GM18951 (cell line): ENCODE measurements at regions not wholly inside any gene's neighbourhood (a gene's known extent, or its start where the extent isn't known, plus 50 kb on each side); places are given as distances from the start of the nearest gene placed in this dataset.

ENCODE experiments used
- POLR2A ChIP-seq: IDR thresholded peaks from 4 replicates; pipeline ENCODE4 v1.6.1; 2011; ENCODE audit warnings: mild to moderate bottlenecking; ENCODE audit not compliant: insufficient read length, insufficient read depth; ENCODE audit errors: extremely low read depth
- in situ Hi-C: fragments of 300-500 bp; cut with MboI; formaldehyde crosslinking; loops from one replicate; pipeline ENCODE4 v1.12.0; 2022; ENCODE audit warnings: low sequenced_read_pairs, mixed read lengths, inconsistent platforms; ENCODE audit not compliant: unreplicated experiment

DNA sequence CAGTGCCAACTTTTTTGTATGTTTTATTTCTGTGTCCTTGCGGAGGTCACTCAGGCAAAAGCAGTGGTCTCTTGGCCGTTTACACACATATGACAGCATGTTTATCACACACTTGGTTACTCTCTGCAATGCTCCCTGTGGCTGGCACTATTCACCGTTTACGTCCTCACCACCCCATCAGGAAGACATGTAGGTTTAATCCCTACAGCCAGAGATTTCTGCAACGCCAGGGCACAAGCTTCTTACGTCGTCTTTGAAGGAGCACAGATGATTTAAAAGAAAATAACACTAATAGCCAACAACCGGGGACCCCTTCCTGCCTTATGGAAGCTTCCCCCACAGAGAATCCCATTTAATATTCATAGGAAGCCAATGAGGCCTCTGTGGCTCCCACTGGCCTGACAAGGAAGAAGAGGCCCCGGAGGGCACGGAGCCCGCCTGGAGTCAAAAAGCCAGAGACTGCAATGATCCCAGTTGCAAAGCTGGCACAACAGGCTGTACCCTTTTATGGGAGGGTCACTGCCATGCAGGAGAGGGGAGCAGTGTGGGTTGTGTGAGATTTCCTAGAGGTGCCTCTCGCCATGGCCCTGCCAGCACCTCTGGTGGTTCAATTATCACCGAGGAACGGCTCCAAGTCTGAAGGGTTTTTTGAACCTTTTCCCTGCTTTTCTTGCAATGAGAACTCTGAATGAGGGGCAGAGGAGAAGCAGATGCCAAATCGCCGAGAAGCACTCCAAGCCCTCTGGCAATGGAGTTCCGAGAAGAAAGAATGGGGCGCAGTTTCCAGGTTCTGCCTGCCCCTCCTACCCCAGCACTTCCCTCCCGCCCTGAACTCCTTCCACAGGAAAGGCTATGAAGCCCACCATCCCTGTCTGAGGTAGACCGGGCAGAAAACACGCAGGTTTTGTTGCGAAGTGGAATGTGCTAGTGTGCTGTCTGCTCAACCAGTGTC is 96.2 kb downstream of the THBS2 start:
- TF ChIP-seq POLR2A = no peak
- in situ Hi-C loops = no loop called here

- in situ Hi-C loops = no loop called here
- no peak for TF ChIP-seq POLR2A
These were observed 96.9 kb downstream of the THBS2 start for GRCh38 chr6:169156793-169157147.

- in situ Hi-C loops = no loop called here
- TF ChIP-seq POLR2A = no peak
These were observed 97.4 kb downstream of the THBS2 start for GRCh38 chr6:169156108-169156792.

GRCh38 chr6:169155481-169155880 is 98.2 kb downstream of the THBS2 start:
- TF ChIP-seq POLR2A = no peak

GRCh38 chr6:169153401-169153800 is 100.2 kb downstream of the THBS2 start:
- no peak for TF ChIP-seq POLR2A
- in situ Hi-C loops = no loop called here

More at GRCh38 chr6:169155481-169155880, 98.2 kb downstream of the THBS2 start:
- in situ Hi-C loops = no loop called here

GRCh38 chr6:169146521-169146920 is 107.1 kb downstream of the THBS2 start:
- in situ Hi-C loops = no loop called here
- TF ChIP-seq POLR2A = no peak

DNA sequence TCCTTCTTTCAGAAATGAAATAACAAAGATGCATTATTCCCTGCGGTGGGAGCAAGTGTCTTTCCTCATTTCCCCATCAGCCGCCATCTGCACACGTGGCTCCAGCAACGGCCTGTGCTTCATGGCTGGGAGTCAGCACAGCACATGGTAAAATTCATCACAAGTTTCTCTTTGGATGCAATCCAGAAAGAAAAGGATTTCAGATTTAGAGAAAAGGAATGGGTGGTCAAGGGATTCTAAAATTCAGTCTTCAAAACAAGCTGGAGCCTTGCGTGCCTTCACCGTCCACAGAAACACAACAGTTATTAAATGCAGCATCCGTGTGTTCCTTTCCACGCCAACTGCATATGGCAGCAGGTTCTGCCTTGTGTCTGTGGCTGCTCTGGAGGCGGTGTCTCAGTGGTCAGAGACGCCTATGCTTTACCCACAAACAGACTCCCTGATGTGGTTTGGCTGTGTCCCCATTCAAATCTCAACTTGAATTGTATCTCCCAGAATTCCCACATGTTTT is 107.6 kb downstream of the THBS2 start:
- in situ Hi-C loops = no loop called here
- TF ChIP-seq POLR2A = no peak

- no peak for TF ChIP-seq POLR2A
- in situ Hi-C loops = no loop called here
These were observed 108.2 kb downstream of the THBS2 start for GRCh38 chr6:169145496-169145895.

- no peak for TF ChIP-seq POLR2A
- in situ Hi-C loops = no loop called here
These were observed 109.3 kb downstream of the THBS2 start for GRCh38 chr6:169144356-169144755.

DNA sequence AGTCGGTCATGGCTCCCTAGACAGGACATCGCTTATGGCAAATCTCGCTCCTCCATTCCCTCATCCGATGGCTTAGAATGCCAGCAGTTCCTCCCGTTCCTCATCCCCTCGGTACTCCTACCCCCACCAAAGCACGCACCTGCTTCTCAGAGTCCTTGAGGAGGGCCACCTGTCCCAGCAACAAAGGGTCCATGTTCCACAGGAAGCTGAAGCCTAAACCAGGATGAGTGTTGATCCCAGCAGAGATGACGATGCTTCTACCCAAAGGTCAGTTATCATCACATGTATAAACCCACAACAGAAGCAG is 111.2 kb downstream of the THBS2 start:
- TF ChIP-seq POLR2A = no peak
- in situ Hi-C loops = no loop called here

- TF ChIP-seq POLR2A = no peak
- in situ Hi-C loops = no loop called here
These were observed 111.7 kb downstream of the THBS2 start for GRCh38 chr6:169141671-169142537.

DNA sequence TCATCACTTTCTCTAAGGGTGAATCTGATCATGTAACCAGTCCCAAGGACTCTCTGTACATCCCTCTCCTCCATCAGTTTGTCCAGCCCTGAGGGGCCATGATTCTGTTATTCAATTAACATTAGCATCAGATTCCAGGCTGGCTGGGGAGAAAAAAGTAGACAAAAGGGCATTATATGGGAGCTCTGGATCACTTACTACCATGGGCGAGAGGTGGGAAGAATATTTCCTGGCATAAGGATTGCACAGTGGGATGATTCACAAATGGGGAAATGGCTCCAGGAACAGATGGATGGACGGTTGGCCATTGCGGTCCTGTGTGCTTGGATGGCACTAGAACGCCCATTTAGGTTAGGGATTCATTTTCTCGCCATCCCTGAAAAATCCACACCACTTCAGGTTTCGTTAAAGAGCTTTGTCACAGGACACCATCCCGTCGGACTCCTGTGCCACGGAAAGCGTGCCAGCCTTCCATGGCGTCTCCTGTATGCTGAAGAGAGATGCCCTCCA is 112.6 kb downstream of the THBS2 start:
- no peak for TF ChIP-seq POLR2A
- in situ Hi-C loops = no loop called here

DNA sequence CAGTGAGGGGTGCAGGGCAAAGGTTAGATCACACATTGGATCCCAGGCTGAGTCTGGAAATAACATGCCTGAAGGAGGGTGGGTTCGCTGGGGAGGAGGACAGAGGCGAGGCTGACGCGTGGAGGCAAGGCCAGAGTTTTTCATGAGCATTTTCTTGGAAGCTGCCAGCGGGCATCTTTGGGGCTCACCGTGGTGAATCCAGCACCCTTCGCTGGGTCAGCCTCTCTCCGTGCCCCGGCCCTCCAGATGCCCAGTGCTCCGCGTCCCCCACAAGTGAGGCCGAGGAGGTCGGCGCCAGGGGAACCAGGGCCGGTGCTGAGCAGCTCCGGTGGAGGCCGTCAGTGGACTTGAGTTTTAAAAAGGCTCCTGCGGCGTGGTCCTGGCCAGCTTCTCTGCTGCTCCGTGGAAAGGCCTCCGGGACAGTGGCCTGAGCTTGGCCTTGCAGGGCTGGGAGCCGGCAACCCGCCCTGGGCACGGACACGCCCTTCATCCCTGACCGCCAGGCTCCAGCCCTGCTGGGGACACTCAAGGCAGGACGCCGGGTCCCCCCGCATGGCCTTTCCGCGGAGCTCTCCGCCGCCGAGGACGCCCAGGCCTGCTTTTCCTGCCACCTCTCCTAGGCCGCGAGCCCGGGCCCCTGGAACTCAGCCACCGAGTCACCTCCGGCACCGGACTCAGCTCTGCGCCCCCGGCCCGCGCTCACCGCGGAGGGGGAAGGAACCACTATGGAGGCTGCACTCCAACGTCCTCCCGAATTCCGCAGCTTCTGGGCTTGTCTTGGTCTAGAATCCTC is 114.3 kb downstream of the THBS2 start:
- TF ChIP-seq POLR2A = no peak
- in situ Hi-C loops = no loop called here
